ENCODE measurements at regions not wholly inside any gene's neighbourhood (a gene's known extent, or its start where the extent isn't known, plus 50 kb on each side); places are given as distances from the start of the nearest gene placed in this dataset.
"Not testable (repeated sequence)": the region's sequence is repeated elsewhere in the genome, so short reads cannot be mapped to it uniquely, and the experiment has no call there.

GRCh38 chr6:27119761-27120160 lies 127.7 kb upstream of the PRSS16 start:
- Histone ChIP-seq H3K36me3 (ENCODE audit: control insufficient read depth, insufficient read depth, low read length) (no peaks in the 10 kb centered on the region), H3K9me3 (ENCODE audit: control insufficient read depth, insufficient read depth, low read length) (no peaks in the 10 kb centered on the region), H3K27ac (ENCODE audit: low read depth, low read length) (no peak overlapping the region), H3K4me3 (ENCODE audit: low read depth, low read length) (no peak overlapping the region), H3K27me3 (ENCODE audit: control insufficient read depth, insufficient read depth, low read length) (no peaks in the 10 kb centered on the region), H3K4me1 (ENCODE audit: control insufficient read depth, insufficient read depth, low read length) (no peaks in the 10 kb centered on the region)
- WGBS (ENCODE audit: insufficient coverage), result no CpG with 5 or more reads among the region's 2 CpGs
- no peak for DNase-seq (ENCODE audit: low read depth in 4 of 6, low spot score in 6 of 6)

GRCh38 chr6:27121640-27122039 lies 125.9 kb upstream of the PRSS16 start:
- no peaks in the 10 kb centered on the region for H3K9me3 ChIP-seq (ENCODE audit: control insufficient read depth, insufficient read depth, low read length)
- H3K4me1 ChIP-seq (ENCODE audit: control insufficient read depth, insufficient read depth, low read length), result peaks cover under 1% of the 10 kb centered on the region
- no peaks in the 10 kb centered on the region for H3K27me3 ChIP-seq (ENCODE audit: control insufficient read depth, insufficient read depth, low read length)
- no peak overlapping the region for H3K4me3 ChIP-seq (ENCODE audit: low read depth, low read length)
- DNase-seq (ENCODE audit: low read depth in 4 of 6, low spot score in 6 of 6), result no peak
- no peak overlapping the region for H3K27ac ChIP-seq (ENCODE audit: low read depth, low read length)
- H3K36me3 ChIP-seq (ENCODE audit: control insufficient read depth, insufficient read depth, low read length), result no peaks in the 10 kb centered on the region
- no CpG with 5 or more reads among the region's 2 CpGs for WGBS (ENCODE audit: insufficient coverage)

- DNase-seq (ENCODE audit: low read depth in 4 of 6, low spot score in 6 of 6), result no peak
- H3K9me3 ChIP-seq (ENCODE audit: control insufficient read depth, insufficient read depth, low read length), result no peaks in the 10 kb centered on the region
- no peak overlapping the region for H3K27ac ChIP-seq (ENCODE audit: low read depth, low read length)
- H3K4me3 ChIP-seq (ENCODE audit: low read depth, low read length), result no peak overlapping the region
- WGBS (ENCODE audit: insufficient coverage), result 100% methylated on average over 2 of the region's 4 CpGs
- H3K36me3 ChIP-seq (ENCODE audit: control insufficient read depth, insufficient read depth, low read length), result no peaks in the 10 kb centered on the region
- H3K27me3 ChIP-seq (ENCODE audit: control insufficient read depth, insufficient read depth, low read length), result no peaks in the 10 kb centered on the region
- H3K4me1 ChIP-seq (ENCODE audit: control insufficient read depth, insufficient read depth, low read length), result peaks cover 7% of the 10 kb centered on the region
Observed at GRCh38 chr6:27124252-27124657, 123.2 kb upstream of the PRSS16 start.

- WGBS (ENCODE audit: insufficient coverage), result 96% methylated on average over 4 of the region's 6 CpGs
- Histone ChIP-seq H3K36me3 (ENCODE audit: control insufficient read depth, insufficient read depth, low read length) (no peaks in the 10 kb centered on the region), H3K4me3 (ENCODE audit: low read depth, low read length) (no peak overlapping the region), H3K27me3 (ENCODE audit: control insufficient read depth, insufficient read depth, low read length) (no peaks in the 10 kb centered on the region), H3K4me1 (ENCODE audit: control insufficient read depth, insufficient read depth, low read length) (peaks cover 7% of the 10 kb centered on the region), H3K9me3 (ENCODE audit: control insufficient read depth, insufficient read depth, low read length) (no peaks in the 10 kb centered on the region), H3K27ac (ENCODE audit: low read depth, low read length) (no peak overlapping the region)
- DNase-seq (ENCODE audit: low read depth in 4 of 6, low spot score in 6 of 6), result no peak
Observed at GRCh38 chr6:27126046-27126814, 121.3 kb upstream of the PRSS16 start.

GRCh38 chr6:27126815-27127537 lies 120.5 kb upstream of the PRSS16 start:
- H3K36me3 ChIP-seq (ENCODE audit: control insufficient read depth, insufficient read depth, low read length), result no peaks in the 10 kb centered on the region
- peaks cover 7% of the 10 kb centered on the region for H3K4me1 ChIP-seq (ENCODE audit: control insufficient read depth, insufficient read depth, low read length)
- peak overlapping the region; percentile 82 for H3K27ac ChIP-seq (ENCODE audit: low read depth, low read length)
- H3K9me3 ChIP-seq (ENCODE audit: control insufficient read depth, insufficient read depth, low read length), result no peaks in the 10 kb centered on the region
- H3K27me3 ChIP-seq (ENCODE audit: control insufficient read depth, insufficient read depth, low read length), result no peaks in the 10 kb centered on the region
- peak overlapping the region; percentile 58 for H3K4me3 ChIP-seq (ENCODE audit: low read depth, low read length)
- peak in 4 of 6 donors; percentile 58 to 93 (median 75) for DNase-seq (ENCODE audit: low read depth in 4 of 6, low spot score in 6 of 6)
- WGBS (ENCODE audit: insufficient coverage), result 16% methylated on average over 20 of the region's 23 CpGs

GRCh38 chr6:27127874-27128273 lies 119.6 kb upstream of the PRSS16 start:
- H3K27me3 ChIP-seq (ENCODE audit: control insufficient read depth, insufficient read depth, low read length); H3K27ac ChIP-seq (ENCODE audit: low read depth, low read length); H3K9me3 ChIP-seq (ENCODE audit: control insufficient read depth, insufficient read depth, low read length); DNase-seq (ENCODE audit: low read depth in 4 of 6, low spot score in 6 of 6); H3K4me3 ChIP-seq (ENCODE audit: low read depth, low read length); H3K36me3 ChIP-seq (ENCODE audit: control insufficient read depth, insufficient read depth, low read length): not testable (repeated sequence)
- WGBS (ENCODE audit: insufficient coverage), result 77% methylated on average over 4 of the region's 4 CpGs
- peaks cover 13% of the 10 kb centered on the region for H3K4me1 ChIP-seq (ENCODE audit: control insufficient read depth, insufficient read depth, low read length)

- no CpG with 5 or more reads among the region's 4 CpGs for WGBS (ENCODE audit: insufficient coverage)
- H3K36me3 ChIP-seq (ENCODE audit: control insufficient read depth, insufficient read depth, low read length), result no peaks in the 10 kb centered on the region
- peaks cover 19% of the 10 kb centered on the region for H3K4me1 ChIP-seq (ENCODE audit: control insufficient read depth, insufficient read depth, low read length)
- no peak overlapping the region for H3K27ac ChIP-seq (ENCODE audit: low read depth, low read length)
- no peaks in the 10 kb centered on the region for H3K27me3 ChIP-seq (ENCODE audit: control insufficient read depth, insufficient read depth, low read length)
- no peak for DNase-seq (ENCODE audit: low read depth in 4 of 6, low spot score in 6 of 6)
- no peak overlapping the region for H3K4me3 ChIP-seq (ENCODE audit: low read depth, low read length)
- no peaks in the 10 kb centered on the region for H3K9me3 ChIP-seq (ENCODE audit: control insufficient read depth, insufficient read depth, low read length)
Observed at GRCh38 chr6:27128311-27129094, 119.0 kb upstream of the PRSS16 start.

- no peak overlapping the region for H3K27ac ChIP-seq (ENCODE audit: low read depth, low read length)
- peaks cover 23% of the 10 kb centered on the region for H3K4me1 ChIP-seq (ENCODE audit: control insufficient read depth, insufficient read depth, low read length)
- DNase-seq (ENCODE audit: low read depth in 4 of 6, low spot score in 6 of 6), result no peak
- no peaks in the 10 kb centered on the region for H3K36me3 ChIP-seq (ENCODE audit: control insufficient read depth, insufficient read depth, low read length)
- H3K4me3 ChIP-seq (ENCODE audit: low read depth, low read length), result no peak overlapping the region
- no peaks in the 10 kb centered on the region for H3K27me3 ChIP-seq (ENCODE audit: control insufficient read depth, insufficient read depth, low read length)
- no peaks in the 10 kb centered on the region for H3K9me3 ChIP-seq (ENCODE audit: control insufficient read depth, insufficient read depth, low read length)
- 100% methylated on average over 2 of the region's 5 CpGs for WGBS (ENCODE audit: insufficient coverage)
Observed at GRCh38 chr6:27129095-27129815, 118.2 kb upstream of the PRSS16 start.

- Histone ChIP-seq H3K9me3 (ENCODE audit: control insufficient read depth, insufficient read depth, low read length) (no peaks in the 10 kb centered on the region), H3K36me3 (ENCODE audit: control insufficient read depth, insufficient read depth, low read length) (no peaks in the 10 kb centered on the region), H3K4me3 (ENCODE audit: low read depth, low read length) (no peak overlapping the region), H3K27me3 (ENCODE audit: control insufficient read depth, insufficient read depth, low read length) (no peaks in the 10 kb centered on the region), H3K27ac (ENCODE audit: low read depth, low read length) (no peak overlapping the region), H3K4me1 (ENCODE audit: control insufficient read depth, insufficient read depth, low read length) (peaks cover 27% of the 10 kb centered on the region)
- WGBS (ENCODE audit: insufficient coverage), result 89% methylated on average over 6 of the region's 8 CpGs
- no peak for DNase-seq (ENCODE audit: low read depth in 4 of 6, low spot score in 6 of 6)
Observed at GRCh38 chr6:27129917-27130316, 117.6 kb upstream of the PRSS16 start.

All from spinal cord (tissue), 9 donors.